Activated CD8-positive, alpha-beta memory T cell treated with anti-CD3 and anti-CD28 coated beads for 1 hour (primary cell): ENCODE measurements at regions not wholly inside any gene's neighbourhood (a gene's known extent, or its start where the extent isn't known, plus 50 kb on each side); places are given as distances from the start of the nearest gene placed in this dataset.
"Not testable (repeated sequence)": the region's sequence is repeated elsewhere in the genome, so short reads cannot be mapped to it uniquely, and the experiment has no call there.

ENCODE experiments used
- DNase-seq, 2 donors: peaks; one replicate each; pipeline ENCODE4 v3.0.0-alpha.2; 2020; ENCODE audit warnings: low read depth in 1 of 2; ENCODE audit errors: extremely low read depth in 1 of 2

DNA sequence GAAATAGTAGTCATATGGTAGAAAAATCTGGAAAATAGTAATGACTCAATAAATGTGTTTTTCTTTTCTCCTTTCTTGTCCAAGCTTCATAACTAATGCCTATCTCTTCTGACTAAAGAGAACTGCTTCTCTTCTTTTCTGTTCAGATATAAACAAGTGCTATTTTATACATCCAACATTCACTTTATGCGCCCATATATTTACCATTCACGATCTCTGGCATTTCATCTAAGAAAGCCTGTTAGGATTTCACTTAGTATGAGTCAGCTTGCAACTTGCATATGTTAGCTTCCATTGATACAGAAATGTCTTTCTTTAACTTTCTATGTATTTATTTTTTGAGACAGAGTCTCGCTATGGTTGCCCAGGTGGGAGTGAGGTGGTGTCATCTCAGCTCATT is 224.9 kb downstream of the VAPA start:
- no peak for DNase-seq

DNA sequence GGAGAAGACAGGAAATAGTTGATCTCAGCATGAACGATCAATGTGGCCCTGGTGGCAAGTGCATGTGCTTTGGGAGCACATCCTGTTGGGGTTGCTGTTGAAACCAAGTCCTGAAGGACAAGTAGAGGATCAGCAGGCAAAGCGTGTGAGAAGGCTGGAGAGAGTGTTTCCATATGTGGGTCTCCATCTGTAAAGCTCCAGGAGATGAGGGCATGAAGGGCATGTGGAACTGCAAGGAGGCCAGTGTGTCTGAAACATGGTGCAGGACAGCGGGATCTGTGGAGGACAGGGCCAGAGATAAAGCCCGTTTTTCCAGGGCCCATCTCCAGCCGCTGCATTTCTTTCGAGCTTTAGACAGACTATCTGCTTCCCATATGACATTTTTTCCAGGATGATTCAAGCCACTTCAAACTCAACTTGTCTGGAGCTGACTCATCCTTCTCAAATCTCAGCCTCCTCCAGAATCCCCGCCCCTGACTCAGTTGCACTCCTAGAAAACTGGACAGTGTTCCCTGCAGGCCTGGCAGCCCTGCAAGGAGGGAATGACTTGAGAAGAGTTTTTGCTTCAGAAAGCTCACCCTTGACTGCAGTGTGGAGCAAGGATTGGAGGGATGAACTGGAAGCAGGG is 226.1 kb downstream of the VAPA start:
- DNase-seq = no peak

DNA sequence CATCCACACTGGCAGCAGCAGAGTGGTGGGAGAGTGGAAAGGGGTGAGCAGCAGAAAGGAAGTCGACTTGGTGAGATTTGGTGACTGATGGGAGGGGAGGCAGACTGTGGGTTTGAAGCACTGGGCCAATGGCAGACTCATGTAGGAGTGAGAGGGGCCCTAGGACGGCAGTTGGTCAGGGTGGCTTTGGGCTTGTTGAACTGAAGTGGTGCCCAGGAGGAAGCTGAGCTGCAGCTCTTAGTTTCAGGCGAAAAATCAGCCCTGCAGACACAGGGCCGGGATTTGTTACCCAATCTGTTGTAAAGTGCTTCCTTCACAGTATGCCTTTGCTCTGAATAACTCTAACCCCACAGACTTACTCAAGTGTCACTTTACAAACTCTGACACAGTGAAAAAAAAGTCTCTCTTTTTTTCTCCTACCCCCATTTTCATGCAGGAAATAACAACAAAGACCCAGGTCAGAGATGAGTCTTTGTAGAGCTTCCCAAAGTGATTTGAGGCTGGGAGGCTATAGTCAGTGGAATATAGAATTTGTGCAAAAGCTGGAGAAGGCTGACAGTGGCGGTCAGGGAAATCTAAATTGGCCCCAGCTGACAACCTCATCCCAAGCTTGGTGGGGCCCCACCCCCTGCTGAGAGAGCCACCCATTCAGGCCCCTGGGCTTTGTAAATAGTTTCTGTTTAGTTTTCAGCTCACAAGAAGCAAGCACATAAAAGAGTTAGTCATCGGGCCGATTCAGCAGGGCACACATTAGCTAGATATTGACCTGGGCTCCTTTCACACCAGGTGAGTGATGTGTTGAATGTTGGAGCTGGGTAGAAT is 226.9 kb downstream of the VAPA start:
- DNase-seq = no peak

DNA sequence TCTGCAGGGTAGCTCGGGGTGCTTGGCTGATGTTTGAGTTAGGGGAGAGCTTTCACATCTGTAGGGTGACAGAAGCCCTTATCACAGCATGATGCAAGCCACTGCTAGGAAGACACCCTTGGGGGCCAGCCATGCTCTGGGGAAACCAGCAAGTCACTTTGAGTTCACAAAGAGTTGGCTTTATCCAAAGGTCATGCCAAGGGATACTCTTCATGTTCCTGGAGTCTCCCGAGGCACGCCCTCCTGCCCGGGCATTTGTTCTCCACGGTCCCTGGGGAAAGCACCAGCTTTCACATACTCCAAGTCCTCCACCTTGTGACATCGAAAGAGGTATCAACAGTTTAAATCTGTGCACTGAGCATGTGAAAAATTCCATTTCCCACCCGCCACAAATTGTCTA is 227.7 kb downstream of the VAPA start:
- DNase-seq = no peak

DNA sequence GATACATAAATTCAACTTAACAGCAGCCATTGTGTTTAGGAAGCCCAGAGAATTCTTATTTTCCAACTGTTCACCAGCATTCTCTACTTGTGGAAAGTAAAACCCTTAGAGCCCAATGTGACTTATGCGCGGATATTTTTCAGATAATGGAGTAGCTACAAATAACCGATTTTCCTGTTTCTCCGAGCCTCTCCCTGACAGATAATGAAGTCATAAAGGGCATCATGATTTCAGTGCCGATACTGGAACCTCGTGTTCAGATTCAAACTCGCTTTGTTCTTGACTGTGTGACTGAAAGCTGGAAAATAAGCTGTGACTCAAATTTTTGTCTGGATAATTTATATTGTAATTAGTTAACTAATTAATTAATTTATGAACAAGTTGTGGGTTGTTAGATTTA is 228.2 kb downstream of the VAPA start:
- DNase-seq = no peak

DNA sequence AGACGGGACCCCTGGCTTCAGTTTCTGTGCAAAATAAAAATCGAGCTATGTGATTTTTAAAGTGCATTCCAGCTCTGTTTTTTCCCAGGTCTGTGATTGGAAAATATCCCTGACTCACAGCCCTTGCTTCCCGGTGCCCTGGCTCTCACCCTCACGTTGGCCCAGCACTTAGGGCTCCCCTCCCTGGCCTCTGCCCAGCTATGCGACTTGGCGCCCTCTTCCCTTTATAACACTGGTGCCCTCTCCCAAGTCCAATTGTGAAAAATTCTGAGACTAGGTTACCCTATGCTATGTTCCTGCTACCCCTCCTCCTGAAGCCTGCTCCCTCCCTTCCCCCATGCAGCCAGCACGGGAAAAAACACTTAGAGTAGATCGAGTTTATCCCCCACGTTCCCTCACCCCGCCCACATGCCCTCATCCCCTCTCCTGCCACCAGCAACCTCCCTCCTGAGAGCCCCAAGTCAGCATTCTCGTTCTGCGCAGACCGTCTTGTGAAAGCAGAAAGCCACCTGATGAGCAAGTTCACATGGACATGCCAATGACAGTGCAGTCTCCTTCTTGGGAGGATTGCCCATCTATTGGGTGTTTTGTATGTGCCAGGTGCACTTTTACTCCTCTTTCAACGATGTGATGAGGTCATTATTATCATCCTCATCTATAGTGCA is 228.8 kb downstream of the VAPA start:
- no peak for DNase-seq

DNA sequence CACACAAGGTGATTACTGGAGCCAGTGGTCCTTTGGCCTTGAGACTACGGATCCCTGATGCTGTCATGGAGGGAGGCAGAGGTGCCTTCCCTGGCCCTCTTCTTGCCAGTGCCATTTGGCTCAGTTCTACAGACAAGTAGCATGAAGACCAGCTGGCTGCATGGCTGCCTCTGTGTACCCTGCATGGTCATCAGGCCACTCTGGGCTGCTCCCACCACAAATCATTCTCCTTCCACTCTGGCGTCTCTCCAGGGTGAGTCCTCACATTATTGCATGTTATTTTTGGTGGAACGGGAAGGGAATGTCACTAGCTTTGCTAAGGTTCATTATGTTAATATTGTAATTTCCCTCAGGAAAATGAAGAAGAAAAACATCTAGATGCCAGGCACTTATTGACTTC is 229.8 kb downstream of the VAPA start:
- no peak for DNase-seq

DNA sequence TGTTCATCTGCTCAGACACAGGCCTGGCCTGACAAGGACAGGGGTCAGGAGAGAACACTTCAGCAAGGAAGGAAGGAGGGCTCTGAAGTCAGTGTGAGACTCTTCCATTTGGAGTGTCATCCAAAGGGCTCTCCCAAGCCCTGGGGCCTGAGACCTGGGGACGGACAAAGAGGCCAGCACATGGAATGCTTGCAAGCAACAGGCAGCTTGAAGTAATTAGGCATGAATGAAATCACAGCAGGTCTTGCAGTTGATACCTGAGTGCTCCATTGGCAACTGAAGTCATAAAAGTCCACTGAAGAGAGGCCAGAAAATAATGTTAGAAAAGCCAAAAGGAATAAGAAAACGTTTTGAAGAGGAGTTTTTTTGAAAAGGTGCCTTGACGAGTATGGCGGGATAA is 231.7 kb downstream of the VAPA start:
- no peak for DNase-seq

DNA sequence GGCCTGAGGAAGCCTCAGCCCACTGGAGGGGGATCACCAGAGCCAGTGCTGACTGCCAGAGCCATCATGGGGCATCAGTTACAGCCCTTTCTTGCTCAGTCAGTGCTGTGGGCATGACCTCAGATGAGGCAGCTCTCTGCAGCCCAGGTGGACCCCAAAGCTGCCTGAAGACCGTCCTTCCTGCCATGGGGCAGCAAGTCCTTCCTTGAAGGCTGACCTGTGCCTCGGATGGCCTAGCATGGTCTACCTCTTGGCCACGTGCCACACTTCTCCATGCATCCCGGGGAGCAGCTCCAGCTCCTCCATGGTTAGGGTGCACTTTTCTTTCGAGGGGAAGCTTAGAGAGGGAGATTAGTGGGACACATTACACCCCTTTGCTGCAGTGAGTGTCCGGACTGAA is 233.4 kb downstream of the VAPA start:
- DNase-seq = no peak

DNA sequence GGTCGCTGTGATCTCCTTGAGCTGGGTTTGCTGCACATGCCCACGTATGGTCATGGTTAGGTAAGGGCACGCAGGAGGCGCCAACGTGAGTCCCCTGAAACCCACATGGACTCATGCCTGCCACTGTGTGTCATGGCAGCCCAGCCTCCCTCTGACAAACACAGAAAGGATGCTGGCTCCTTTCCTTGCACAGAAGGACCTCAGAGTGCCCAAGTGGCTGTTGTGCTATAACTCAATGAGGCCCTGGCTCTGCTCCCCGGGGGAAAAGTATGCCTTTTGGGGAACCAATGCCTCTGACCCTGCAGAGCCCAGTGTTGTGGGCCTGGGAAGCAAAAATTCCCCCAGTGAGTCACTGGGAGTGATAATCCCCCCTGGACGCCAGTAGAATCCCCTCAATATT is 233.9 kb downstream of the VAPA start:
- DNase-seq = no peak

DNA sequence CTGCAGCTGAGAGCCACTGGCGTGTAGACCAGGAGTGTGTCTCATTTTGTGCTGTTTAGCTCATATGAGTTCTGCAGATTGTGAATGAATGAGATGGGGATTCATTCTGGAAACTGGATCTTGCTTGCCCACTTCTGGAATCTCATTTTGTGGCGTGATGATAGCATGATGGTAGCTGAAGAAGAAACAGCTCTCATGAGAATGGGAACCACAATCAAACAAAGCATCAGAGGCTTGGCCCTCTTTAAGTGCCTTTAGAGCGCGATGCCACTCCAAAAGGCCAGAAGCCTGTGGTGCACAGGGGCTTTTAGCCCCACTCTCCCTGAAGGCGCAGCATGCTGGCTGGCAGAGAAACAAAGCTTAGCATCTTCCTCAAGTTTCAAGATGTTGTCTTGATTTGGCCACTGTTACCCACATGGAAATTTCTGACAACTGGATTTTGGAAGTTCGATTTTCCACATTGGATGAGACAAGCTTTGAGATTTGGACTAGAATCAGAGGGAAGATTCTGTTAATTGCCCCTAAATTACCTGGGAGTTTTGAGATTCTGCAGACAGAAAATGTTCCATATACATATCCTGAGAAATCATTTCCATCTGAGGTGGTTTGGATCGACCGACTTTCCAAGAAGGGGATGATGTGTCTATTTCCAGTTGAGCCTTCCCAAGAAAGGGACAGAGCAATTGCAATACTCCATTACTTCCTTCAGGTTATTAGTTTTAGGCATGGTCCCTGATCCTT is 234.5 kb downstream of the VAPA start:
- DNase-seq = no peak

DNA sequence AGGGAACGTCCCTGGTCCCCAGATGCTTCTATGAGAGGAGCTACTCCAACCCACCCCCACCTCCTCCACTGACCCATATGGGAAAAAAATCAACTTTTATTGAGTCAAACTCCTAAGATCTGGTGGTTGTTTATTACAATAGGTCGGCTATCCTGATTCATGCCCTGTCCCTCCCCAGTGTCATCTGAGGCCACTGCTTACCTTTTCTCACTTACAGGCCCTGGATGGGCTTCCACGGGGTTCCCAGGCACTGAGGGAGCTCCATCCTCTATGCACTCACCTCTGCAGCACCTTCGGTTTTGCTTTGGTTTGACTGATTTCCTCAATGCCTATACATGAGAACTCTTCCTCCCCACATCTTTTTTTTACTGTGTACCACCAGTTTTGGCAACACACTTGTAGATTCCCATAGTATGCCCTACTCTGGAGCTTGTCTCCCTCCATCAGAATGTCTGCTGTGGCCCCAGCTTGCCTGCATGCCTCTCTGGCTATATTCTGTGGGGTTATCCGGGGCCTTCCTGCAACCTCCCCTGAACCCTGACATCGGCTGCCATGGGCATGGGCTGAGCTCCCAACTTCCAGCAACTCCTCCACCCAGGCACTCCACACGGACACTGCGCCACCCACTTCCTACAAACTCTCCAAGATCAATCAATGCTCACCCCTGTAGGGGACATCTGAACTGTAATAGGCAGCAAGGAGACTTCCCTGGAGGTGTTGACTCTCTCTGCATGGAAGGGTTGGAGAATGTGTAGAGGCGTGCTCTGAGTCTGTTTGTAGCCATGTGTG is 236.1 kb downstream of the VAPA start:
- no peak for DNase-seq

DNA sequence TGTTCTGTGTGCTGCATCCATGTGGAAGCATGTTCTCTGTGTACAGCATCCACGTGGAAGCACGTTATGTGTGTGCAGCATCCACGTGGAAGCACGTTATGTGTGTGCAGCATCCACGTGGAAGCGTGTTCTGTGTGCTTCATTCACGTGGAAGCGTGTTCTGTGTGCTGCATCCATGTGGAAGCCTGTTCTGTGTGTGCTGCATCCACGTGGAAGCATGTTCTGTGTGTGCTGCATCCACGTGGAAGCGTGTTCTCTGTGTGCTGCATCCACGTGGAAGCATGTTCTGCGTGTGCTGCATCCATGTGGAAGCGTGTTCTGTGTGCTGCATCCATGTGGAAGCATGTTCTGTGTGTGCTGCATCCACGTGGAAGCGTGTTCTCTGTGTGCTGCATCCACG is 236.8 kb downstream of the VAPA start:
- not testable (repeated sequence) for DNase-seq

DNA sequence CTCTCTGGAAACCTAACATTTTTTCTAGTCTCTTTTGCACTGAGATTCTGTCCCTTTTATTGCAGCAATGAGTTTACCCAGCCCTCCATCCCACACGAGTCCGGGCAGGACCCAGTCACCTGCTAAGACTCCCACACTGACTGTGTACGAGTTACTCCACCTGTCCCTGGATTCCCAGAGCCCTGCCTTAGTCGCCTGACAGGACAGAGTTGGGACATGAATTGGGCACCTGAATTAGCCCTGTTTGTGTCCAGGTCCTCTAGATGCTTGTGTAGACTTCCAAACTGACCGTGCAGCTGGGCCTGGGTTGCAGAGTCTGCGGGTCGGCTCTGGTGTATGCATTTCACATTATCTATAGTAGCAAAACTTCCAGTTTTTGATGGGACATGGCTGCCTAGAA is 238.7 kb downstream of the VAPA start:
- no peak for DNase-seq

DNA sequence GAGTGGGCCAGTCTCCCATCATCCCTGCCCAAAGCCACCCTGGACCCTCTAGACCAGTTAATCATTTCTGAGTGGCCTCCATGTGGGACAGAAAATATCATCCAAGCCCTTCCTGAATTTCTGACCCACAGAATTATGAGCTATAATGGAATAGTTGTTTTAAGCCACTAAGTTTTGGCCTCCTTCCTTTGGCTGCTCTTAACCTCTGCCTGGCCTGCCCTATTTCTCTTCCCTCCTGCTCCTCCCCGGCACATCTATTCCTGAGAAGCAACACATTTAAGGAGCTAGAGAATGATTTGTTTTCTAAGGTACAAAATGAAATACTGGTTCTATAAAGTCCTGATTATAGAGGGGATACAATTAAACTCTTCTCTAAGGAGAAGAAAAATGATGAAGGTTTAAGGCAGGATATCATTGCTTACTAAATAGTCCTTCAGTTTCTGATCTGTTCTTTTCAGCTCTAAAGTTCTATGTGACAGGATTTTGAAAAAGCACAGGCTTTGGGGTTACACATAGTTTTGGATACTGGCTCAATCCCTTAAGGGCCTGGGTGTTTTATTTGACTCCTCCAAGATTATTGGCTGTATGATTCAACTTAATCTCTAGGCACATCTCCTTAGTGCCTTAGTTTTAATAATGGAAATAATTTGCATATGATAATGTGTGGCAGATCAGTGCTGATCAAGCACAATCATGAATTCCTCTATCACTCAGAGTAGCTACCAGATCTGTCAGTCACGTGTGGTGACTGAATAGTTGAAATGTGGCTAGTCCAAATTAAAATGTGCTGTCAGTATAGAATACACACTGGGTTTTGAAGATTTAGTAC is 240.3 kb downstream of the VAPA start:
- no peak for DNase-seq

DNA sequence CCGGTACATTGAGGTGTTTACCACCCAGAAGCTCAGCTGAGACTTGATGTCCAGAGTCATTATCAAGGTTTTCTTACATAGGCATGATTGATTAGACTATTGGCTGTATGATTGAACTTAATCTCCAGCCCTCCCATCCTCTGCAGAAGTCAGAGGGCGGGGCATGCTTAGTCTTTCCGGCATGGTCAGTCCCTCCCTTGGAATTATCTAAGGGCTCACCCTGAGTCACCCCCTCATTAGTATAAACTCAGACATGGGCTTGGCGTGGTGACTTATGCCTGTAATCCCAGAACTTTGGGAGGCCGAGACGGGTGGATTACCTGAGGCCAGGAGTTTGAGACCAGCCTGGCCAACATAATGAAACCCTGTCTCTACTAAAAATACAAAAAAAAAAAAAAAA is 243.9 kb downstream of the VAPA start:
- DNase-seq = no peak

DNA sequence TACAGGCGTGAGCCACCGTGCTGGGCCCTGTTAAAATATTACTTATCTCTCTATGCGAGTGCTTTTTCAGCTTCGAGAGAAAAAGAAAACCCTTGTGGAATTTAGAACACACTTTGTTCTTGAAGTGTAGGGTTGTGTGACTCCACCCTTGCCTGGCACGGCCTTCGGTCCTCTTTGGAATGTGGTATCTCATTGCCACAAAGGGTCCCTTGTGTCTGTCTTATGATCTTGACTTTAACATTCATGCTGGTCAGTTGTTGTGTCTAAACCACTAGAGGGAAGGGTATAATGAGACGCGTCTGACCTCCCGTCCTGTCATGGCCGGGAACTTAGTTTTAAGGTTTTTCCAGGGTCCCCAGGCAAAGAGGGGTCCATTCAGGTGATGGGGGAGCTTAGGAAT is 246.4 kb downstream of the VAPA start:
- DNase-seq = no peak

DNA sequence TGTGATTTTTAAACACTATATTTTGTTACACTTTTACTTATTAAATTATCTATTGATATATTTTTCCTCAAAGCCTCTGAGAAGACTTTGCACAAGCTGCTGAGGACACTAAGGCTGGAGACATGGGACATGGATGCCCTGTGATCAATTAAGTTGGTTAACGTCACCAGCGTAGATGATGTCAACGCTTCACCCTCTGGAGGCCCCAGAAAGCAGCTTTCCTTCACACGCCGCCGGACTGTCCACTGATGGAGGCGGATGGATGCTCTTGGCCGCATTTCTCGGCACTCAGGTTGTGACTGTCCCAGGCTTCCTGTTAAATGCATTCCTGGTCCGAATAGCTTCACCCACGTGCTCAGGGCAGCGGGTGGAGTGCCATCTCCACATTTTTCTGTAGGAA is 247.5 kb downstream of the VAPA start:
- DNase-seq = no peak

DNA sequence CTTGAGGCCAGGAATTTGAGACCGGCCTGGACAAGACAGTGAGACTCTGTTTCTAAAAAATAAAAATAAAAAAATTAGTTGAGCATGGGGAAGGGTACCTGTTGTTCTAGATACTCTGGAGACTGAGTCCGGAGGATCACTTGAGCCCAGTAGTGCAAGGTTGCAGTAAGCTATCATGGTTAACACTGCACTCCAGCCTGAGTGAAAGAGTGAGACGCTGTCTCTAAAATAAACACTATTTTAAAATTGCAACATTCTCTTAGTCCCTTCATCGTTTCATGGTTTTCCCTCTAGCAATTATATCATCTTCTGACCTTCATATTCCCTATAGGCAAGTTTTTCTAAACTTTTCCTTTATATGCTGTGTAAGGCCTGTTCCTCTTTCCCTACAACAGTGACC is 248.5 kb downstream of the VAPA start:
- no peak for DNase-seq
